Stimulated activated CD4-positive, alpha-beta T cell treated with anti-CD3 and anti-CD28 coated beads, Interleukin-1b, Interleukin-23, amount 100 ng/mL, for 24 hours (primary cell): ENCODE measurements at regions not wholly inside any gene's neighbourhood (a gene's known extent, or its start where the extent isn't known, plus 50 kb on each side); places are given as distances from the start of the nearest gene placed in this dataset.

Source experiments
- DNase-seq, 4 experiments: peaks; one replicate each; pipeline ENCODE4 v3.0.0-alpha.2; 2020; ENCODE audit warnings: low read depth in 4 of 4, low spot score in 1 of 4

DNA sequence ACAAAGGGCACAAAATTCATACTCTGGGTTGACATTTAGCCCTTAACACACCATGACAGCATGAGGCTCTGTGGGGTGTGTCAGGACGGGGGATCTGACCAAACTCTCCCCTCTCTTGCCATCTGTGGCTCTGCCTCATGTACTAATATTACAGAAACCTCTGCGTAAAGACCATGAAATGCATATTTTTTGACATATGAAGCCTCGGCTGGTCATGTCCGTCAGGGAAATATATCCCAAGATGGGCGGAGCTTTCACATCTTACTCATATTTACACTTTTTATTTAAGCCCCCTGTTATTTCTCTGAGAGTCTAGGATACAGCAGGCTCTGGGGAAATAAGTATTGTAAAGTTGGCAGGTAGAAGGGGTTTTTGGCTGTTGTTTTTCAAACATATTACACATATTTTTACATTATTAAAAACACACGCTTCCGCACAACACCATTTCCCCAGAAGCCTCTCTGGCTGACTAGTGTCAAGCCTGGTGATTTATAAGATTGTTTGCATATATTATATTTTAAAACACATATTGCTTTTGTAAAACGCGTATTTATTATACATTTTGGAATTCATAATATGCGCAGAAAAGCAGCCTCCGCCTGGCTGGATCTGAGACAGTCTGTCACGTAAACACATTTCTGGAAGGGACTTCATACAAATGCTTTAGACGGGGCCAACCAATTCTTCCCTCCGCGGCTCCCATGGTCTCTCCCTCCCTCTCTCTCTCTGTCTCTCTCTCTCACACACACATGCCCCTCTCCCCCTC is 237.7 kb upstream of the ZFHX3 start:
- DNase-seq: no peak

DNA sequence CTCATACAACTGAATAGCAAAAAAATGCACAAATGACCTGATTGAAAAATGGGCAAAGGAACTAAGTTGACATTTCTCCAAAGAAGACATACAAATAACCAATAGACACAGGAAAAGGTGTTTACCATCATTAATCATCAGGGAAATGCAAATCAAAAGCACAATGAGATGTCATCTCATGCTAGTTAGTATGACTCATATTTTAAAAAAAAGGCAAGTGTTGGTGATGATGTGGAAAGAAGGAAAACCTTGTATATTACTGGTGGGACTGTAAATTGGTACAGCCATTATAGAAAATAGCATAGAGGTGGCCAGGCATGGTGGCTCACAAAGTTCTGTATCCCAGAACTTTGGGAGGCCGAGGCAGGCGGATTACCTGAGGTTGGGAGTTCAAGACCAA is 232.5 kb upstream of the ZFHX3 start:
- no peak for DNase-seq

DNA sequence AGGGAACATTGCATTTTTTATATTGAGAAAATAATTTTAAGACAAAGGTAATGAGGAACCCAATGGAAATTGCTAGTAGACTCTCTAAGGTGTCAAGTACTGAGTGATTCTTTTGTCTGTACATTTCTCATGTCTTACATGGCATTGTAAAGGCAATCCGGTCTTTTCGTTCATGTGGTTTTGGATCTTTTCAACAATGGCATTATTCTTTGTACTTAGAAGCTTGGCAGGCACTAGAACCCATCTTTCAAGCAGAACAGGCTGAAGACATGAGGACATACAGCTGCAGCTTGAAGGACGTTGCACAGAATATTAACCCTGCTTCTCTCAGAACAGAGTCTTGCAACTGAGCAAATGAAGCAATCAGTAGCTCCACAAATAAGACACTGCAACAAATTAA is 231.5 kb upstream of the ZFHX3 start:
- no peak for DNase-seq

DNA sequence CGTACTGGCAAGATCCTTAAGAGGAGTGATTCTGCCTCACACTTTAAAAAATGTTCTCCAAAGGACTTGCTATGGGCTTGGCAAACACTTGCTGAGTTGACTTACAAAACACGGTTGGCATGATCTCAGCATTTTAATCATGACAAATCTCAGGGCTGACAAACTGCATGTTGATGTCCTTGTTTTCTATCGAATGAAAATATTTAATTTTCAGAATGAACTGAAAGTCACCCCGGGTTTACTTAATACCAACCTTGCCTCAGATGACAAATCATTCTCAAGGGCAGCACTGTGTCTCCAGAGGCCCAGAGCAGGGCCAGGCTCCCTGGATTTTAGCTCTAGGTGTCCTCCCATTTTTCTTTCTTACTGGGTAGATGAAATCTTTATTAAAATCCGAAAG is 229.1 kb upstream of the ZFHX3 start:
- no peak for DNase-seq

DNA sequence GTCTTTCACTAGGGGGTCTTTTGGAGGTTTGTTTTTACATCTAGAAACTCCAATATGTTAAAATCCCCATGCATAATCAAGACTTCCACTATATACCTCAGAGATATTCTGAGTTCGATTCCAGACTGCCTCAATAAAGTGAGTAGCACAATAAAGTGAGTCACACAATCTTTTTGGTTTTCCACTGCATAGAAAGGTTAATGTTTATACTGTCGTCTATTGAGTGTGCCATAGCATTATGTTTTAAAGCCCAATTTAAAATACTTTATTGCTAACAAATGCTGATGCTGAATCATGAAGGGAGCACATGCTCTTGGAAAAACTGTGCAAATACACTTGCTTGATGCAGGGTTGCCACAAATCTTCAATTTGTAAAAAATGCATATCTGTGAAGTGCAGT is 227.5 kb upstream of the ZFHX3 start:
- no peak for DNase-seq

DNA sequence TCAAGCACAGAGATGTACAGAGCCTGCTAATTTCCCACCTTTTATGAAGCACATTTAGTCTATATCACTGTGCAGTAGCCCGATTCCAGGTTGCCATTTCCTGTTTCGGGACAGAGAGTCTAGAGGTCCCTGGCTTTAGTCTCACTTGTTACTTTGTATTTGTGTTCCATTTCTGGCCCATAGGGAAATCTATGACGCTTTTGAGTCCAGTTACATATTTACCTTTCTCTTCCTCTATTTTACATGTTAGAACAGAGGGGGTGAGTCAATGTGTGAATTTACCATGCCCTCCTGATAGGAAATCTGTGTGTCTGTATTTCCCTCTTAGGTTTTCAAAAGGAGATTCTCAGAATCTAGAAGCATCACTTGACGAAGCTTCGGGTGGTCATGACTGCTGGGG is 227.1 kb upstream of the ZFHX3 start:
- DNase-seq: no peak

DNA sequence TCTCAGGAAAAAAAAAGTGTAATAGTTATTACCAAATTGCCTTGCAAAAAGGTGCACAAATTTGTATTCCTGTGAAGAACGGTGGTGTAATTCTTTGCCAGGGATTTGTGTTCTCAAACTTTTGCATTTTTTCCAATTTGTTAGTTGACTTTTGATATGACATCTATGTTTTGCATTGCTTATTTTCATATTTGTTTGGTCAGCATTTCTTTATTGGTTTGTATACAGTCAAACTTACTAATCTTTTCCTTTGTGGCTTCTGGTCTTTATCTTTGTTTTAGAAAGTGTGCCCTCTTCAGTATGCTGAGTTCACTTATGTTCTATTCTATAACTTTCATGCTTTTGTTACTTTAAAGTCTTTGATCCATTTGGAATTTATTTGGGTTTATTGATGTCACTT is 226.2 kb upstream of the ZFHX3 start:
- no peak for DNase-seq

DNA sequence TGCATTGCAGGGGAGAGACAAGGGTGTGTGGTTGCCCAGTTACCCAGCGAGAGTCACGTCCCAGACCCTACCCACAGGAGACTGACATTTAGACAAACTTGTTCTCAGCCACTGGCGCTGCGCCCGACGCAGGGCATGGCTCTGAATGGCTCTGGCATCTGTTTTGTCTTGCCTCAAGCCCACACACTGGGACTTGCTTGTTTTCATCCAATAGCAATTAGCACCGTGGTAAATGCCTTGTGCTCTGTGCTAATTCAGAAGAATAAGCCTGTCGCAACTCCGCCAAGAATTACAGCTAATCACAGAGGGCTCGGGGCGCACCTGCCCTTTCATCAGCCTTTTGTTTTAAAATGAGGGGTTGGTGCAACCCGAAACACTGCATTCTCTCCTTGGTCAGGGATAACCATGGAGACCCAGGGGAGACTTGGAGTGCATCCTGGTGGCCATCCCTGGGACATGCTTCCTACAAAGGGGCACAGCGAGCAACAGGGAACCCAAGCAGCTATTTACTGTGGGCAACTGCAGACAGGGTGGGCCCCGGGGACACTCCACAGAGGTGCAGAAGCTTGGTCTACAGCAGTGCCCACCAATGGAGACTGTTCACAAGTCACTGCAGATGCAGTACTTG is 220.6 kb upstream of the ZFHX3 start:
- no peak for DNase-seq

DNA sequence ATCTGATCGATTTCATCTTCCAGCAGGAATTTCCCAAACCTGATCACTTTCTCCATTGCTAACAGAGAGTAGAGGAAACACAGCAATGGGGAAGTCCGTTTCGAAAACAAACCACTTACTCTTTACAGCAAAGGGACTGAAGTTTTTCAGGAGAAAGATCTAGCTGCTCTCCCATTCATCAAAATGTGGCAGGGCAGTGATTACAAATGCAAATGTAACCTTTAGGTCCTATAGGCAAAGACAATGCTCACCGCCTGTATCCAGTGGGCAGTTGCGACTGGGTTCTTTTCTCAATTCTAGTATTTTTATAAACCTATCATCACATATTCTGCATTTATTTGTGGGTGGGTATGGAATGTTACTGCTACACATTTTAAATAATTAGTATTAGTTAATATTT is 218.0 kb upstream of the ZFHX3 start:
- DNase-seq: no peak

DNA sequence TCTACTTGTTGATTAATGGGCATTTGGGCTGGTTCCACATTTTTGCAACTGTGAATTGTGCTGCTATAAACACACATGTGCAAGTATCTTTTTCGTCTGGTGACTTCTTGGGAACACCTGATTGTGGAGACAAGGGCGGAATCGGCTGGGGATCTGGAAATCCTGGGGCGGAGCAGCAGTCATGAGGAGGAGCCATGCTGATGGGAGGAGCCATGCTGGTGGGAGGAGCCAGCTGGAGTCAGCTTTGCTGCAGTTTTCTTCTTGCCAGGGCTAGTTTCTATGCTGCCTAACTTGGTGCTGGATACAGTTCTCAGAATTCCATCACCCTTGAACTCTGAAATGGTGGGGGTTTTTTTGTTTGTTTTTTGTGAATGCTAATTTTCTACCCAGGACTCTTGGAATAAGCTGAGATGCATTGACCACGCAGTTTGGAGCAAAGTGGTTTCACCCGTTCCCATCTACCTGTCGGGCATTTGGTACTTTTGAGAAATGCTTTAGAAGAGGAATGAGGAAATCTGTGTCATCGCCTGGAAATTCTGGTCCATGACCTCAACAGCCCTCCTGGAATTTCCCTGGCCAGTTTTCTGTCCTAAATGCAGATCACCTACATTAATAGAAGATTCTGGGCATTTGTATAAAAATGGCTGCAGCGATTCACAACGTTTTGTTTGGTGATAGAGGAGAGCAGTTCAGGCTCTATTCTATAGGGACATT is 217.4 kb upstream of the ZFHX3 start:
- no peak for DNase-seq

DNA sequence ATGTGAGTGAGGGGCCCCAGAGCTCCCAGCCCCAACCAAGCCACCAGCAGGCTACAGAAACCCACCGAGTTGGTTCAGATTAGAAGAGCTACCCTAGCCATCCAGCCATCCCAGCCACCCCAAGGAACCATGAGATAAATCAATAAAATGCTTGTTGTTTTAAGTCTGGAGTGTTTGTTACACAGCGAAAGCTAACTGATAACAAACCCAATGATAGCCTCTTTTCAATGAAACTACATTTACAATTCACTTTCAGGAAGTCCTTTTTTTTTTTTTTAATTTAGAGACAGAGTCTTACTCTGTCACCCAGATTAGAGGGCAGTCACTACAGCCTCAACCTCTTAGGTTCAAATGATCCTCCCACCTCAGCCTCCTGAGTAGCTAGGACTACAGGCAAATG is 215.0 kb upstream of the ZFHX3 start:
- DNase-seq: no peak

DNA sequence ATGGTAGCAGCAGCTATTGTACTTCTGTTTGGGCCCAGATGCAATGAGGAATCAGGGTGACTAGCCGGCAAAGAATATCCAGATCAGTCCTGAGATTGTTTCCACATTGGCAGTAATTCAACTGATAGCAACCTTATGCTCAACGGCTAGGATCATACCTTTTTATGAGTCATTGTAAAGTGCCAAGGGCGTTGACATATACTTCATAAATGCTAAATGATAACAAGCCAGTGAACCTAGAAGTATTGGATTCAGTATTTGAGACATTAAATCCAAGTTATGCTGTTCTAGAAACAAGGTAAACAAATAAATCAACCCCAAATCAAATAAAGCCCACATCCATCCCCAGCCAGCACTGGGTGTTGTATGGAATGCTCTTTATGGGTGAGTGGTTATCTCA is 207.1 kb upstream of the ZFHX3 start:
- DNase-seq: no peak

DNA sequence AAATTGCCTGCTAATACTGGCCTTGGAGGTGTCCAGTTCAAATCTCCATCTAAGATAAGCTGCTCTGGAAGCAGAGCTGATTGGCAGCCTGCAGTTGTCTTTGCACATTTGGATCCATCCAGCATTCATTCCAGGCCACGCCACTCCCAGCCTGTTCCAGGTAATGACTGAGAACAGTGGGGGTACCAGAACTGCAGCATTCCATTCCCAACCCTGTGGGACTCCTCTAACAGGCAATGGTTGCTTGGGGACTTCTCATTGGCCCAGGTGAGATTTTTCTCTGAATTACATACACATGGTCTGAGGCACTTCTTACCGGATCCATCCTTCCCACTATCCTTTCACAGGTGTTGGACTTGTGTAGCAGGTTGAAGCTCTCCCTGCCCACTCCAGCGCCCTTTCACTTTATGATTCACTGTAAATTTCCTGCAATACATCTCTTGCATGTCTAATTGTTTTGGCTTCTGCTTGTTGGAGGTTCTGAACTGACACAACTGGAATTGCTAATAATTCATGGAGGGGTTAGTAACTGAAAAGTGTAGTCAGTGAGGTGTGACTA is 206.1 kb upstream of the ZFHX3 start:
- DNase-seq: no peak

DNA sequence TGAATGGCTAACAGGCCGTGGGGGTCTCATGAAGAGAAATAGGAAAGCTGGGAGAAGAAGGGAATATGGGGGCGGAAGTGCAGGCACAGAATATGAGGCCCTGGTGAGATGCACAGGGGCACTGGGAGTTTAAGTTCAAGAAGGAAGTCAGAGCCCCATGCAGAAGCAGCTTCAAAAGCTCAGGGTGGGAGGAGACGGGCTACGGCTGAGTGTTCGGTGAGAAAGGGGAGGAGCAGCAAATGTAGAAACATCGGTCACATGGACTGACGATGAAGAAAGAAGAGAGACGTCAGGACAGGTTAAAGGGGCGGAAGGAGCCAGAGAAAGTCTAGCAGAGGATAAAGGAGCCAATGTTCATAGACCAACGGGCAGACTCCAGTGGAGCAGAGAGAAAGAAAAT is 204.5 kb upstream of the ZFHX3 start:
- DNase-seq: no peak

DNA sequence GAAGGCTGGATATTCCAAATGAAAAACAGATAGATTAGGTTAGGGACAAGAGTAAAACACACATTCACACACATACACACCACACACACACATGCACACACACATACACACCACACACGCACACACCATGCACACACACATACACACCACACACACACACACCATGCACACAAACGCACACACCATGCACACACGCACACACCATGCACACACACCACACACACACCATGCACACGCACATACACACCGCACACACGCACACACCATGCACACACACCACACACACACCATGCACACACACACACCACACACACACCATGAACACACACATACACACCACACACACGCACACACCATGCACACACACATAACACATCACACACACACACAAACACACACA is 203.7 kb upstream of the ZFHX3 start:
- DNase-seq: no peak

DNA sequence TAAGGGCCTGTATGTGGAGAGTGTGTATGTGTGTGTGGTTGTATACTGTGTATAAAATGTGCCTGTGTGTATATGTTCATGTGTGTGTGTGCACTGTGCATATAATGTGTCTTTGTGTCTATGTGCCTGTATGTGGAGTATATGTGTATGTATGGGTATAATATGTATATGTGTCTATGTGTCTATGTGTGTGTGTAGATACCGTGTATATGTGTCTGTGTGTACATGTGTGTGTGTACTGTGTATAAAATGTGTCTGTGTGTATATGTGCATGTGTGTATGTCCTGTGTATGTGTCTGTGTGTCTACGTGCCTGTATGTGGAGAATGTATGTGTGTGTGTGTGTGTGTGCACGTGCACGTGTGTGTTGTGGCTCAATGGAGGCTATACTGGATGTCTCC is 200.4 kb upstream of the ZFHX3 start:
- no peak for DNase-seq

DNA sequence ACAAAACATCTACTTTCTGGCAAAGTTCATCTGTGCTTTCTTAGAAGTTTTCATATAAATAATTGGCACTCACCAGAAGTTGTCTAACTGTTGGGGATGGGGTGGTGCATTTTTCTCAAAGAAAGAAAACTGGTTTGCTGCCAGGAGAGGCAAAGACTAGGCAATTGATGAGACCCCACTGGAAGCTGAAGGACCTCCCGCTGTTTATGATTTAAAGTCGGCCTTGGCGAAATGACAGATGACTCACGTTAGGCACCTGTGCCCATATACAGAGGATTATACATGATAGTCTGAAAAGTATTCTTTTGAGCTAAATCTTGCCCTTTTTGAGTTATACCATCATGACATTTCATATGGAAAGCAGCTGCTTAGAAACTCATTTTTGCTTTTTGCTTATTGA is 193.0 kb upstream of the ZFHX3 start:
- DNase-seq: no peak

DNA sequence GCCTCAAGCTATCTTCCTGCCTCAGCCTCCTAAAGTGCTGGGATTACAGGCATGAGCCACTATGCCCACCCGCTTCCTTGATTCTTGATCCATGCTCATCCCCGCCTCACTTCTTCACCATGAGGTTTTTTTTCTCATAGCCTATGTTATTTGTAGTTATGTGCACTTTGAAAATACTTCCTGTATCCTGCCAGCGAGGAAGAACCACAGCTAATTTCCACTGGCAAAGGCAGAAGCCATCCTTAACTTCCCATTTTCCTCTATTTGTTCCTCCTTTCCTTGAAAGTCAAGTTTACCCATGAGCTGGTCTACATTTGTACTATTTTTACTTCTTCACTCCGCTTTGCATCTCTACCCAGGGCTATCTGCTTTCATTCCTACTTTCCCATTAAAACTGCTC is 189.7 kb upstream of the ZFHX3 start:
- no peak for DNase-seq

DNA sequence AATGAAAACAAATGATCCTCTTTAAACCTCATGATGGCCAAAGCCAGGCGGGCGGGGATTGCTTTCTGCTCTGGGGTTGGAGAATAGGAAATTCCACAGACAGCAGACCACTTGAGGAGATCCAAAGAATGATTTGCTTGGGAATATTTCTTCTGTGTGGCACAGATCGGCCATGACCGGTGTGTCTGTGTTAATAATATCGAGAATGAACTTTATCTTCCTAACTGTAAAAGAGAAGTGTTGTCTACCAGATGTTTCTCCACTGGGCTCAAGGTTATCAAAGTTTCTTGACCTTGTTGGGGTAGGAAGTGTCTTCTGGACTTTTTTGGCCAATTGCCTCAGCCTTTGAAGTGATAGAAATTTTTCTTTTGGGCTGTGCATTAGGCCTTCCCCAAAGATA is 186.6 kb upstream of the ZFHX3 start:
- DNase-seq: no peak

DNA sequence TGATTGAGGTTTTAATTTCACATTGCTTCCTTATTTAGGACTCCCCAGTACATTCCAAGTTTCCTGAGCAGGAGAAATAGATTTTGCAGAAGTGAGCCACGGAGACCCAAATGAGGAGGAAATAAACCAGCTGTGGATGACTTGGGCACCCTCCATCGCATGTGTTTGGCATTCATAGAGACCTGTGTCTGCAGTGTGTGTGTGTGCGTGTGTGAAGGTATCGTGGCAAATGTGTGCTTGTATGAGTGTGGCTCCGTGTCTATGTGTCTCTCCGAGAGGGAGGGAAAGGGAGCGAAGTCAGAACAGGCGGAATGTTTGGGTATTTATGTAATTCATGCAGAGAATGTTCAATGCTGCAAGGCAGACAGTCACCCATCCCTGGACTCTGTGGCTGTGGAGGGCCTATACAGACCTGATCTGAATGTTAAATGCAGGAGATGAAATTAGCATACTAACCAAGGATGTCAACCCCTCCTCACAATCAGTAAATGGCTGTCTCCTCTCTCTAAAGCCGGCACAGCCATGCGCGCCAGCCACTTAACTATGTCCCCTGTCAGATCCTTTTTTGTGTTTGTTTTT is 186.0 kb upstream of the ZFHX3 start:
- no peak for DNase-seq

DNA sequence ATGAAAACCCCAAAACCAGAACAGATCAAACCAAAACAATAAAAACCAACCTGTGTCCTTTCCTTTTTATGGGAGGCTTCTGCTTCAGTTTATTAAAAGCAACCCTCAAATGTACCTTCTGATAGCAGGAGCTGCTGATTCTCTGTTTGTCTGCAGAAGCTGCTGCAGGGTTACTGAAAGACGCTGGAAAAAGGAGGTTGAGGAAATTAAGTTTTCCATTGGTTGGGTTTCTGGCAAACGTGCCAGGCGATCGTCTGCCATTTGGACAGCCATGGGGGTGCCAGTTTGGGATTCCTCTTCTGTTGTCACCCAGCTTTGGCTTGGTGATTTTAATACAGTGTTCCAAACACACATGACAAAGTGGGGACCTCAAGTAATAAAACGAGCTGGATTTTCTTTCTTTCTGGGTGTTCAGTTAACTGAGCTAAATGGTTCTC is 185.4 kb upstream of the ZFHX3 start:
- no peak for DNase-seq
